Right atrium auricular region (tissue), 2 donors: ENCODE measurements at regions not wholly inside any gene's neighbourhood (a gene's known extent, or its start where the extent isn't known, plus 50 kb on each side); places are given as distances from the start of the nearest gene placed in this dataset.
"Not testable (repeated sequence)": the region's sequence is repeated elsewhere in the genome, so short reads cannot be mapped to it uniquely, and the experiment has no call there.

Experiments
- DNase-seq: peaks from one replicate; pipeline ENCODE4 v3.0.0-alpha.2; 2019; ENCODE audit warnings: low spot score
- H3K27ac ChIP-seq, 2 donors: fragments of 200-600 bp; sonication (generic); 1 replicate in 1 of 2; 2 replicates in 1 of 2; pipeline ENCODE4 v1.5.1; 2016 to 2019
- H3K27me3 ChIP-seq, 2 donors: fragments of 200-600 bp; sonication (generic); one replicate each; pipeline versions ENCODE4 v1.5.1 to v1.6.0; 2017 to 2019
- H3K36me3 ChIP-seq: fragments of 200-600 bp; sonication (generic); one replicate; pipeline ENCODE4 v1.5.1; 2016
- H3K4me1 ChIP-seq, 2 donors: fragments of 200-600 bp; sonication (generic); one replicate each; pipeline versions ENCODE4 v1.5.1 to v1.6.0; 2017 to 2019
- H3K4me3 ChIP-seq, 2 donors: fragments of 200-600 bp; sonication (generic); 1 replicate in 1 of 2; 2 replicates in 1 of 2; pipeline ENCODE4 v1.5.1; 2017 to 2019; ENCODE audit warnings: mild to moderate bottlenecking in 1 of 2, moderate library complexity in 1 of 2
- H3K9me3 ChIP-seq, 2 donors: fragments of 200-600 bp; sonication (generic); one replicate each; pipeline ENCODE4 v1.5.1; 2019
- TF ChIP-seq, protein P1 (sequence below), 2 donors: fragments of 200-600 bp; sonication (generic); IDR thresholded peaks; one replicate each; pipeline ENCODE4 v1.5.1; 2019; ENCODE audit warnings: antibody characterized with exemption in 2 of 2

GRCh38 chr7:108653526-108653925 is 83.9 kb downstream of the DNAJB9 start:
- no peak for DNase-seq

GRCh38 chr7:108657140-108657726 is 87.6 kb downstream of the DNAJB9 start:
- not testable (repeated sequence) for H3K27ac ChIP-seq, H3K27me3 ChIP-seq, H3K9me3 ChIP-seq, DNase-seq, H3K36me3 ChIP-seq, H3K4me3 ChIP-seq, H3K4me1 ChIP-seq

More at GRCh38 chr7:108653526-108653925, 83.9 kb downstream of the DNAJB9 start:
- TF ChIP-seq, protein P1, sequence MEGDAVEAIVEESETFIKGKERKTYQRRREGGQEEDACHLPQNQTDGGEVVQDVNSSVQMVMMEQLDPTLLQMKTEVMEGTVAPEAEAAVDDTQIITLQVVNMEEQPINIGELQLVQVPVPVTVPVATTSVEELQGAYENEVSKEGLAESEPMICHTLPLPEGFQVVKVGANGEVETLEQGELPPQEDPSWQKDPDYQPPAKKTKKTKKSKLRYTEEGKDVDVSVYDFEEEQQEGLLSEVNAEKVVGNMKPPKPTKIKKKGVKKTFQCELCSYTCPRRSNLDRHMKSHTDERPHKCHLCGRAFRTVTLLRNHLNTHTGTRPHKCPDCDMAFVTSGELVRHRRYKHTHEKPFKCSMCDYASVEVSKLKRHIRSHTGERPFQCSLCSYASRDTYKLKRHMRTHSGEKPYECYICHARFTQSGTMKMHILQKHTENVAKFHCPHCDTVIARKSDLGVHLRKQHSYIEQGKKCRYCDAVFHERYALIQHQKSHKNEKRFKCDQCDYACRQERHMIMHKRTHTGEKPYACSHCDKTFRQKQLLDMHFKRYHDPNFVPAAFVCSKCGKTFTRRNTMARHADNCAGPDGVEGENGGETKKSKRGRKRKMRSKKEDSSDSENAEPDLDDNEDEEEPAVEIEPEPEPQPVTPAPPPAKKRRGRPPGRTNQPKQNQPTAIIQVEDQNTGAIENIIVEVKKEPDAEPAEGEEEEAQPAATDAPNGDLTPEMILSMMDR (IDR thresholded peaks at IDR 0.05): no peak
- no peaks in the 10 kb centered on the region for H3K36me3 ChIP-seq
- H3K27me3 ChIP-seq: no peaks in the 10 kb centered on the region
- no peaks in the 10 kb centered on the region for H3K4me1 ChIP-seq
- H3K27ac ChIP-seq: no peak overlapping the region
- H3K4me3 ChIP-seq: no peak overlapping the region
- no peaks in the 10 kb centered on the region for H3K9me3 ChIP-seq

DNA sequence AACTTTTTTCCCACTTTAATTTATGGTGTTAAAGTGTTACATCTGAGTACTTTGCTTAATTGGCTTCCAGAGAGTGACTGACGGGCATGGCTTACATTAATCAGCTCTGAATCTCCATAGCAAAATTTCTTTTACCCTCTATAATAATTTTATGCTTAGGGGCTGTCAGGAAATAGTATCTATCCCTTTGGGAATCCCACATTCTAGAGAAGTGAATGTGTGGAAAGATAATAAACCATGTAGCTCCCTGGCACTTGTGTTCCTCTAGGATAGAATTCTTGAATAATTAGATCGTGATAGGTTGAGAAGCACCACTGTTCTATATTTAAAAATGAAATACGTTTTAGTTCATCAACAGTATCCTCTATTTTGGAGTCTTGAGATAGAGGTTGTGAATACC is 89.6 kb downstream of the DNAJB9 start:
- DNase-seq: no peak
- H3K9me3 ChIP-seq: no peaks in the 10 kb centered on the region
- TF ChIP-seq, protein P1 (IDR thresholded peaks at IDR 0.05): no peak
- H3K27ac ChIP-seq: no peak overlapping the region
- no peaks in the 10 kb centered on the region for H3K36me3 ChIP-seq
- no peaks in the 10 kb centered on the region for H3K4me1 ChIP-seq
- no peaks in the 10 kb centered on the region for H3K27me3 ChIP-seq
- no peak overlapping the region for H3K4me3 ChIP-seq

DNA sequence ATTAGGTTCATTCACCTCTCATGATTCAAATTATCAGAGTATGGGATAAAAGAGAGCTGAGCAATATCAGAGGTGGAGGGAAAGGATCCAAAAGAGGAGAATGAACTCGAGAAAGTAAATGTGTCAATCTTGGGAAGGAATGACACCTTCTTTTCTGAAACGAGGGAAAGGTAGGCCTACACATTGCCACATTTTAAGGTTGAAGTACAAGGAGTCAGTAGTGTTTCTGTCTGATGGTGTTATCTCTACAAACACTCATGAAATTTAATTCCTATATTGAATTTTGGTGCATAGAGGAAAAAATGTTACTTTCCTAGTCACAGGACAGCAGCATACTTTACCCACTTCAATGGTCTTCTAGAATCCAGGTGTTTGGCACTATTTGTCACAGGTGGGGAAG is 90.2 kb downstream of the DNAJB9 start:
- H3K4me1 ChIP-seq: no peaks in the 10 kb centered on the region
- H3K36me3 ChIP-seq: no peaks in the 10 kb centered on the region
- DNase-seq: no peak
- TF ChIP-seq, protein P1 (IDR thresholded peaks at IDR 0.05): no peak
- H3K27ac ChIP-seq: no peak overlapping the region
- no peaks in the 10 kb centered on the region for H3K9me3 ChIP-seq
- no peak overlapping the region for H3K4me3 ChIP-seq
- no peaks in the 10 kb centered on the region for H3K27me3 ChIP-seq

- TF ChIP-seq, protein P1 (IDR thresholded peaks at IDR 0.05): peak in 1 of 2 donors; percentile 33
Measured at GRCh38 chr7:108660465-108660864, 90.8 kb downstream of the DNAJB9 start.

GRCh38 chr7:108662783-108663362 is 93.2 kb downstream of the DNAJB9 start:
- H3K36me3 ChIP-seq: no peaks in the 10 kb centered on the region
- H3K27ac ChIP-seq: no peak overlapping the region
- TF ChIP-seq, protein P1 (IDR thresholded peaks at IDR 0.05): no peak
- no peaks in the 10 kb centered on the region for H3K27me3 ChIP-seq
- no peak overlapping the region for H3K4me3 ChIP-seq
- DNase-seq: no peak
- H3K4me1 ChIP-seq: no peaks in the 10 kb centered on the region
- H3K9me3 ChIP-seq: no peaks in the 10 kb centered on the region

More at GRCh38 chr7:108660465-108660864, 90.8 kb downstream of the DNAJB9 start:
- no peaks in the 10 kb centered on the region for H3K4me1 ChIP-seq
- no peaks in the 10 kb centered on the region for H3K27me3 ChIP-seq
- no peak overlapping the region for H3K4me3 ChIP-seq
- no peaks in the 10 kb centered on the region for H3K36me3 ChIP-seq
- no peak overlapping the region for H3K27ac ChIP-seq
- DNase-seq: no peak
- H3K9me3 ChIP-seq: no peaks in the 10 kb centered on the region
